Neural cell (in vitro differentiated cells): ENCODE measurements at regions not wholly inside any gene's neighbourhood (a gene's known extent, or its start where the extent isn't known, plus 50 kb on each side); places are given as distances from the start of the nearest gene placed in this dataset.

Experiments used
- H2AFZ ChIP-seq: fragments of 200-600, 300-800 bp; sonication (generic), shearing (Covaris generic); 2 replicates; pipeline ENCODE4 v1.6.0; 2014; ENCODE audit warnings: low read depth, mild to moderate bottlenecking, antibody characterized with exemption, low read length, moderate library complexity
- H3F3A ChIP-seq: fragments of 200-600 bp; shearing (Covaris generic); 2 replicates; pipeline ENCODE4 v1.6.1; 2016; ENCODE audit warnings: mild to moderate bottlenecking, moderate library complexity, mixed read lengths, antibody characterized with exemption, low read length; ENCODE audit not compliant: insufficient read depth, poor library complexity, severe bottlenecking
- H3K27ac ChIP-seq: fragments of 200-600, 300-800 bp; sonication (generic), shearing (Covaris generic); 2 replicates; pipeline ENCODE4 v1.5.1; 2014; ENCODE audit warnings: mild to moderate bottlenecking, low read length, moderate library complexity
- H3K27me3 ChIP-seq: fragments of 300-800, 200-600 bp; sonication (generic), shearing (Covaris generic); 2 replicates; pipeline ENCODE4 v1.6.0; 2014; ENCODE audit warnings: mild to moderate bottlenecking, low read depth, low read length, moderate library complexity; ENCODE audit not compliant: insufficient read depth
- H3K36me3 ChIP-seq: fragments of 300-800, 200-600 bp; sonication (generic), shearing (Covaris generic); 2 replicates; pipeline ENCODE4 v1.5.1; 2014; ENCODE audit warnings: mild to moderate bottlenecking, antibody characterized with exemption, low read length, moderate library complexity; ENCODE audit not compliant: insufficient read depth
- H3K4me2 ChIP-seq: fragments of 300-800, 200-600 bp; sonication (generic), shearing (Covaris generic); 2 replicates; pipeline ENCODE4 v1.6.0; 2014; ENCODE audit warnings: mild to moderate bottlenecking, low read length
- H3K4me3 ChIP-seq: fragments of 300-800, 200-600 bp; sonication (generic), shearing (Covaris generic); 2 replicates; pipeline ENCODE4 v1.5.1; 2014; ENCODE audit warnings: mild to moderate bottlenecking, low read length, moderate library complexity
- H3K79me2 ChIP-seq: fragments of 200-600 bp; shearing (Covaris generic); replicated peaks from 2 replicates; pipeline ENCODE4 v1.6.0; 2014; ENCODE audit warnings: mild to moderate bottlenecking, low read length, moderate library complexity; ENCODE audit not compliant: insufficient read depth
- H3K9ac ChIP-seq: fragments of 300-800, 200-600 bp; sonication (generic), shearing (Covaris generic); 2 replicates; pipeline ENCODE4 v1.6.1; 2016; ENCODE audit warnings: mild to moderate bottlenecking, low read length, mixed read lengths
- H3K9me2 ChIP-seq: fragments of 200-600 bp; shearing (Covaris generic); 2 replicates; pipeline ENCODE4 v1.6.1; 2016; ENCODE audit warnings: mild to moderate bottlenecking, low read length, mixed read lengths; ENCODE audit not compliant: insufficient read depth
- H3K9me3 ChIP-seq: fragments of 200-600, 300-800 bp; sonication (generic), shearing (Covaris generic); 2 replicates; pipeline ENCODE4 v1.6.1; 2016; ENCODE audit warnings: mild to moderate bottlenecking, mixed run types, low read length, moderate library complexity, mixed read lengths
- H4K20me1 ChIP-seq: fragments of 200-600 bp; shearing (Covaris generic); 2 replicates; pipeline ENCODE4 v1.6.1; 2016; ENCODE audit warnings: mild to moderate bottlenecking, mixed run types; ENCODE audit not compliant: insufficient read depth
- MXI1 ChIP-seq: fragments of 450-650 bp; conservative IDR thresholded peaks from 2 replicates; pipeline ENCODE4 v1.6.1; 2014; ENCODE audit warnings: antibody characterized with exemption, mild to moderate bottlenecking; ENCODE audit not compliant: poor library complexity, severe bottlenecking
- POLR2AphosphoS5 ChIP-seq: IDR thresholded peaks from 2 replicates; pipeline ENCODE4 v1.6.1; 2012

DNA sequence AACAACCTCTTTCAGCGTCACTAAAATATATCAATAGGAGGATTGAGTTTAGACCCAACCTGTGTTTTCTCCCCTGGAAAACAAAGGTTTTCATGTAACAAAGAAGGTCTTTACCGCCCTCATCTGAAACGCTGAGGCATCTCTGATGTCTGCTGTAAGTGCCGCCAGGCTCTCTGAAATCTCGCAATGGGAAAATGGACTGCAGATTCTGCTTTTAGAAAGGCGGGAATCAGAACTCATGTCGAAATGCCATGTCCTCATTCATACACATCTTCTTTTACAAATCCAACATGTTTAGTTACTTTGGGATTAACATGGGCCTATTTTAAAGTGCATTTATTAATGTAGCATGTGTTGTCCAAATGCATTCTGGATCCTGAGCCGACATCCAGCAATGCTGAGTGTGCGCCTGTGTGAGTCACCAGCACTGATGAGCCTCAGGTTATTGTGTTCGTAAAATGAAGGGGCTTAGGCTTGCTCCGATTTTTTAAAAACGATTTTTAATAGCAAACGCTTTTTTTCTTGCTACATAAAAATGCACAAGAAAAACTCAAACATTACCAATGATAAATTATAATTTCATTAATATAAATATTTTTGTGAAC lies 51.9 kb upstream of the PLEKHG4B start:
- Histone ChIP-seq H3K36me3 (no peaks in the 10 kb centered on the region), H3F3A (no peaks in the 10 kb centered on the region), H3K9me2 (no peaks in the 10 kb centered on the region), H3K79me2 (no peaks in the 10 kb centered on the region), H3K27ac (no peak overlapping the region), H2AFZ (no peak overlapping the region), H3K9ac (no peak overlapping the region), H3K9me3 (no peaks in the 10 kb centered on the region), H3K4me2 (no peak overlapping the region), H3K4me3 (no peak overlapping the region), H3K27me3 (no peaks in the 10 kb centered on the region), H4K20me1 (no peaks in the 10 kb centered on the region)
- TF ChIP-seq MXI1 (no peak), POLR2AphosphoS5 (no peak)
